Right atrium auricular region (tissue), 2 donors: ENCODE measurements at regions not wholly inside any gene's neighbourhood (a gene's known extent, or its start where the extent isn't known, plus 50 kb on each side); places are given as distances from the start of the nearest gene placed in this dataset.
A peak's percentile ranks its signal among the peaks of the same experiment; 100 is the strongest.

Experiments
- DNase-seq: peaks from one replicate; pipeline ENCODE4 v3.0.0-alpha.2; 2019; ENCODE audit warnings: low spot score
- H3K27ac ChIP-seq, 2 donors: fragments of 200-600 bp; sonication (generic); 1 replicate in 1 of 2; 2 replicates in 1 of 2; pipeline ENCODE4 v1.5.1; 2016 to 2019
- H3K27me3 ChIP-seq, 2 donors: fragments of 200-600 bp; sonication (generic); one replicate each; pipeline versions ENCODE4 v1.5.1 to v1.6.0; 2017 to 2019
- H3K36me3 ChIP-seq: fragments of 200-600 bp; sonication (generic); one replicate; pipeline ENCODE4 v1.5.1; 2016
- H3K4me1 ChIP-seq, 2 donors: fragments of 200-600 bp; sonication (generic); one replicate each; pipeline versions ENCODE4 v1.5.1 to v1.6.0; 2017 to 2019
- H3K4me3 ChIP-seq, 2 donors: fragments of 200-600 bp; sonication (generic); 1 replicate in 1 of 2; 2 replicates in 1 of 2; pipeline ENCODE4 v1.5.1; 2017 to 2019; ENCODE audit warnings: mild to moderate bottlenecking in 1 of 2, moderate library complexity in 1 of 2
- H3K9me3 ChIP-seq, 2 donors: fragments of 200-600 bp; sonication (generic); one replicate each; pipeline ENCODE4 v1.5.1; 2019
- TF ChIP-seq, protein P1 (sequence below), 2 donors: fragments of 200-600 bp; sonication (generic); IDR thresholded peaks; one replicate each; pipeline ENCODE4 v1.5.1; 2019; ENCODE audit warnings: antibody characterized with exemption in 2 of 2

DNA sequence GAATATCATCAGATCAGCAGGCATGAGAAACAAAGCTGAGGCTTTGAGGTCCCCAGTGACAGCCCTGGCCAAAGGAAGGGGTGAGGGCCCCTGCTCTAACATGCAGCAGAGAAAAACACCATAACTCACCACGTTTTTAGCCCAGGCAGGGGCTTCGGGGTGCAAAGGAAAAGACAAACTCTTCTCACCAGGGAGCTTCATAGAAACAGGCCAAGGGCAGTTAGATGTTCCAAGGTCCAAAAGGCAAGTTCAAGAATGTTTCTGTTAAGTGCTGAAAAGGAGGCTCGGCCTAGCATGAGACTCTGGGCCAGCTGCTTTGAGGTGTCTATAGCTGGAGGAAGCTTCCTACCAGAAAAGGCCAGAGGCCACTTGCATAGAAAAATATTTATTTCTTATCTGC, 608.4 kb upstream of the CFAP20DC start:
- Histone ChIP-seq H3K27ac (no peak overlapping the region), H3K4me1 (no peaks in the 10 kb centered on the region), H3K4me3 (no peak overlapping the region), H3K27me3 (no peaks in the 10 kb centered on the region), H3K9me3 (no peaks in the 10 kb centered on the region), H3K36me3 (no peaks in the 10 kb centered on the region)
- TF ChIP-seq, protein P1, sequence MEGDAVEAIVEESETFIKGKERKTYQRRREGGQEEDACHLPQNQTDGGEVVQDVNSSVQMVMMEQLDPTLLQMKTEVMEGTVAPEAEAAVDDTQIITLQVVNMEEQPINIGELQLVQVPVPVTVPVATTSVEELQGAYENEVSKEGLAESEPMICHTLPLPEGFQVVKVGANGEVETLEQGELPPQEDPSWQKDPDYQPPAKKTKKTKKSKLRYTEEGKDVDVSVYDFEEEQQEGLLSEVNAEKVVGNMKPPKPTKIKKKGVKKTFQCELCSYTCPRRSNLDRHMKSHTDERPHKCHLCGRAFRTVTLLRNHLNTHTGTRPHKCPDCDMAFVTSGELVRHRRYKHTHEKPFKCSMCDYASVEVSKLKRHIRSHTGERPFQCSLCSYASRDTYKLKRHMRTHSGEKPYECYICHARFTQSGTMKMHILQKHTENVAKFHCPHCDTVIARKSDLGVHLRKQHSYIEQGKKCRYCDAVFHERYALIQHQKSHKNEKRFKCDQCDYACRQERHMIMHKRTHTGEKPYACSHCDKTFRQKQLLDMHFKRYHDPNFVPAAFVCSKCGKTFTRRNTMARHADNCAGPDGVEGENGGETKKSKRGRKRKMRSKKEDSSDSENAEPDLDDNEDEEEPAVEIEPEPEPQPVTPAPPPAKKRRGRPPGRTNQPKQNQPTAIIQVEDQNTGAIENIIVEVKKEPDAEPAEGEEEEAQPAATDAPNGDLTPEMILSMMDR (IDR thresholded peaks at IDR 0.05): no peak
- no peak for DNase-seq

GRCh38 chr3:59655418-59656015, 605.7 kb upstream of the CFAP20DC start:
- H3K4me1 ChIP-seq: no peaks in the 10 kb centered on the region
- peaks cover 0 to 9% of the 10 kb centered on the region in 2 donors for H3K9me3 ChIP-seq
- TF ChIP-seq, protein P1 (IDR thresholded peaks at IDR 0.05): no peak
- H3K36me3 ChIP-seq: no peaks in the 10 kb centered on the region
- DNase-seq: no peak
- no peak overlapping the region for H3K27ac ChIP-seq
- H3K27me3 ChIP-seq: no peaks in the 10 kb centered on the region
- no peak overlapping the region for H3K4me3 ChIP-seq

DNA sequence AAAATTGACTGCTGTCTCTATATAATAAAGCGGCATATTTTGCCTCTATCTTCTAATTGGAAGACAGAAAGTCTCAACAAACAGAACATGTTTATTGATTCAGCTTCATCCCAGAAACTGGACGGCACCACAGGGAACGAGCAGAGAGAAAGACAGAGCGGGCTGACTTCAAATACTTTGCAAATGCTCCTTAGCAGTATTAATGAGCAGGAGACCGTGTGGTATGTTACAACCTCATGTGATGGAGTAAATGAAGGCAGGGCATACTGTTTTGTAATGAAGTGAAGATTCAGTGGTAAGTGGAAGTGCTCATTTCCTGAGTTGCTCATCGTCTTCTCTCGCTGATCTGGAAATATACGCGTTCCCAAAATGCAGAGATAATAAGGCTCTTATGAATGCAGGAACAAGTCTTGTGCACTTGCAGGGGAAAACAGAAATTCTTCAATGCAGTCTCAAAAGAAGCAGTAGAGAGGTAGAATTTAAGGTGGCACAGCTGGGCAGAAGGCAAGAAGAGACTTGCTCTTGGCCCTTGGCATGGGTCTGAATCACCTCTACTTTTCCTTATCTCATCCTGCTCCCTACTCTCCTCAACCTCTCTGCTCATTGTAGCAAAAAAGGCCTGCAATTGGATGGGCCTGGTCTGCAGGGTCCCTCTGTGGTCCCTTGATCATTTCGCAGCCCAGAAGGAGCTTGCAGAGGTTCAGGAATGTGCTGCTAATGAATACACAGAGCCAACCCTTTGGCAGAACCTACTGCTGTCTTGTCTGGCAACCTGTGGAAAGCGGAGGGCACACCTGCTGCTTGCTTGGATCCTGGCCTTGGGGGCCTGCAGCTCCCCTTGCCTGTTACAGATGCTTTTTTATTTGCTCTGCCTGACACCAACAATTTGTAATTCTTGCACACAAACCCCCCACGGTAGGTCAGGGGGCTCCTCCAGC, 604.9 kb upstream of the CFAP20DC start:
- TF ChIP-seq, protein P1 (IDR thresholded peaks at IDR 0.05): no peak
- Histone ChIP-seq H3K27me3 (no peaks in the 10 kb centered on the region), H3K4me1 (no peaks in the 10 kb centered on the region), H3K36me3 (no peaks in the 10 kb centered on the region), H3K9me3 (peaks cover 0 to 17% of the 10 kb centered on the region in 2 donors), H3K27ac (no peak overlapping the region), H3K4me3 (no peak overlapping the region)
- DNase-seq: no peak

DNA sequence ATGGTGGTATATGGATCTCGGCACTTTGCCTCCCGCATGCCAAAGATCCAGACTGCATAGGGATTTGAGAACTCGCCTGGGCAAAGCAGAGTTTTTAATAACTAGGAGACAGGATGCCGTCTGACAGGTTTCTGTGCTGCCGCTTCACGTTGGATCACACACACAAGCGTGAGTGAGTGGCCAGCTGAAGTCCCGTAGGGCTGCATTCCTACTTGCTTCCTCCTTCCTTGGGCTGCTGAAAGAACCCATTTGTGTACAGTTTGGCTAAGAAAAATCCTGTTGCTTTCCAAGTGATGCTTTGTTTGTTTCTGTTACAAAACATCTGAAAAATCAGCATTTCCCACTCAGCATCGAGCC, 604.3 kb upstream of the CFAP20DC start:
- peaks cover 0 to 23% of the 10 kb centered on the region in 2 donors for H3K9me3 ChIP-seq
- TF ChIP-seq, protein P1 (IDR thresholded peaks at IDR 0.05): no peak
- no peaks in the 10 kb centered on the region for H3K36me3 ChIP-seq
- peak; percentile 63 for DNase-seq
- H3K27me3 ChIP-seq: no peaks in the 10 kb centered on the region
- no peak overlapping the region for H3K4me3 ChIP-seq
- no peaks in the 10 kb centered on the region for H3K4me1 ChIP-seq
- peak overlapping the region in 1 of 2 donors; percentile 30 for H3K27ac ChIP-seq

DNA sequence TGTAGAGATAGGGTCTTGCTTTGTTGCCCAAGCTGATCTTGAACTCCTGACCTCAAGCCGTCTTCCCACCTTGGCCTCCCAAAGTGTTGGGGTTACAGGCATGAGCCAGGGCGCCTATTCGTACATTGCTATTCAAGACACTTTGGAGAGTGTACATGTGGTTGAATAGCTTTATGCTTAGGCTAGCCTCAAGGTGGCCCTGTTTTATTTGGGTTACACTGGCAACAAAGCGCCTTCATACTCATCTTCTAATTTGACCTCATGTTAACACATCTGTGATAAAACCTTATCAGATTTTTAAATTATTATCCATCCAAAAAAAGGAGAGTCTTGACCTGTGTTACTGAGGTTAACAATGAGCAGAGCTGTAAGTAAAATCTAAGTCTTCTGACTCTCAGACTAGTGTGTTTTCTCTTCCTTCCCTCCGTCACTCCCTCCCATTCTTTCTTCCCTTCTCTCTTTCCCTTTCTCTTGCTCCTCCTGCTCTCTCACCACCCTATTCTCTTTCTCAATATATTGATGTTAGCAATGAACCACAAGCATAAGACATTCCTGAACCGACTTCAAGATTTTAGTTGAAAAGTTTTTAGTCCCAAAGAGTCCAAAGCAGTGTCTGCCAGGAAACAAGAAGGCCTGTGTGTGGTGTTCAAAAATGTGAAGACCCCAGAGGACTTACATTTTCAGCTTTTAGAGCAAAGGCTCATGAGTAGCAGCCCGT, 603.7 kb upstream of the CFAP20DC start:
- no peaks in the 10 kb centered on the region for H3K36me3 ChIP-seq
- peak overlapping the region in 1 of 2 donors; percentile 30 for H3K27ac ChIP-seq
- no peak overlapping the region for H3K4me3 ChIP-seq

More for the DNA sequence above, 603.7 kb upstream of the CFAP20DC start:
- DNase-seq: no peak
- Histone ChIP-seq H3K9me3 (peaks cover 0 to 28% of the 10 kb centered on the region in 2 donors), H3K4me1 (no peaks in the 10 kb centered on the region), H3K27me3 (no peaks in the 10 kb centered on the region)
- TF ChIP-seq, protein P1 (IDR thresholded peaks at IDR 0.05): no peak
